ENCODE measurements at regions not wholly inside any gene's neighbourhood (a gene's known extent, or its start where the extent isn't known, plus 50 kb on each side); places are given as distances from the start of the nearest gene placed in this dataset.

- no peaks in the 10 kb centered on the region for H3K27me3 ChIP-seq
- DNase-seq = no peak
- TF ChIP-seq CTCF (IDR thresholded peaks at IDR 0.05) = no peak
- TF ChIP-seq POLR2A (IDR thresholded peaks at IDR 0.05) = no peak
- no peak overlapping the region for H3K4me3 ChIP-seq
- no peaks in the 10 kb centered on the region for H3K9me3 ChIP-seq
- no peak for ATAC-seq
- intact Hi-C loops (cut with DNase I) = no loop called here
- WGBS (ENCODE audit: insufficient coverage, low coverage, low lambda C conversion rate, missing lambda C conversion rate) = 60% methylated on average over 1 of the region's 2 CpGs
- H3K4me1 ChIP-seq = peaks cover 0 to 39% (median 20%) of the 10 kb centered on the region in 4 donors
- H3K27ac ChIP-seq = no peak overlapping the region
- H3K36me3 ChIP-seq = no peaks in the 10 kb centered on the region
Observed at GRCh38 chr3:159792070-159792469, 196.6 kb upstream of the IL12A start.

GRCh38 chr3:159795042-159795441 lies 193.6 kb upstream of the IL12A start:
- TF ChIP-seq CTCF (IDR thresholded peaks at IDR 0.05) (no peak), POLR2A (IDR thresholded peaks at IDR 0.05) (no peak)
- peaks cover 0 to 13% (median 8%) of the 10 kb centered on the region in 4 donors for H3K4me1 ChIP-seq
- 82% methylated on average over 4 of the region's 5 CpGs for WGBS (ENCODE audit: insufficient coverage, low coverage, low lambda C conversion rate, missing lambda C conversion rate)
- ATAC-seq (no peak), DNase-seq (no peak)
- intact Hi-C loops (cut with DNase I) = no loop called here
- no peaks in the 10 kb centered on the region for H3K36me3 ChIP-seq
- no peaks in the 10 kb centered on the region for H3K9me3 ChIP-seq
- no peak overlapping the region for H3K27ac ChIP-seq
- no peak overlapping the region for H3K4me3 ChIP-seq
- H3K27me3 ChIP-seq = no peaks in the 10 kb centered on the region

GRCh38 chr3:159795681-159796175 lies 192.9 kb upstream of the IL12A start:
- Histone ChIP-seq H3K27ac (no peak overlapping the region), H3K4me1 (peaks cover 0 to 8% (median 5%) of the 10 kb centered on the region in 4 donors), H3K36me3 (no peaks in the 10 kb centered on the region), H3K27me3 (no peaks in the 10 kb centered on the region), H3K9me3 (no peaks in the 10 kb centered on the region), H3K4me3 (no peak overlapping the region)
- ATAC-seq (no peak), DNase-seq (no peak)
- TF ChIP-seq POLR2A (IDR thresholded peaks at IDR 0.05) = no peak
- no peak for TF ChIP-seq CTCF (IDR thresholded peaks at IDR 0.05)
- 85% methylated on average over 2 of the region's 2 CpGs for WGBS (ENCODE audit: insufficient coverage, low coverage, low lambda C conversion rate, missing lambda C conversion rate)
- intact Hi-C loops (cut with DNase I) = no loop called here

- intact Hi-C loops (cut with DNase I) = no loop called here
- Histone ChIP-seq H3K27ac (no peak overlapping the region), H3K36me3 (no peaks in the 10 kb centered on the region), H3K9me3 (no peaks in the 10 kb centered on the region), H3K4me3 (no peak overlapping the region), H3K4me1 (peaks cover 0 to 6% (median 4%) of the 10 kb centered on the region in 4 donors), H3K27me3 (no peaks in the 10 kb centered on the region)
- TF ChIP-seq POLR2A (IDR thresholded peaks at IDR 0.05) (no peak), CTCF (IDR thresholded peaks at IDR 0.05) (no peak)
- 85% methylated on average over 5 of the region's 5 CpGs for WGBS (ENCODE audit: insufficient coverage, low coverage, low lambda C conversion rate, missing lambda C conversion rate)
- DNase-seq (no peak), ATAC-seq (no peak)
Observed at GRCh38 chr3:159796226-159796625, 192.4 kb upstream of the IL12A start.

- no peak overlapping the region for H3K4me3 ChIP-seq
- TF ChIP-seq CTCF (IDR thresholded peaks at IDR 0.05) = no peak
- no peak for TF ChIP-seq POLR2A (IDR thresholded peaks at IDR 0.05)
- 63% methylated on average over 1 of the region's 1 CpG for WGBS (ENCODE audit: insufficient coverage, low coverage, low lambda C conversion rate, missing lambda C conversion rate)
- peaks cover 0 to 6% (median 4%) of the 10 kb centered on the region in 4 donors for H3K4me1 ChIP-seq
- H3K27me3 ChIP-seq = no peaks in the 10 kb centered on the region
- no peaks in the 10 kb centered on the region for H3K36me3 ChIP-seq
- no peak overlapping the region for H3K27ac ChIP-seq
- intact Hi-C loops (cut with DNase I) = no loop called here
- DNase-seq (no peak), ATAC-seq (peak in 1 of 4 donors; percentile 51)
- no peaks in the 10 kb centered on the region for H3K9me3 ChIP-seq
Observed at GRCh38 chr3:159796744-159797143, 191.9 kb upstream of the IL12A start.
